ENCODE measurements at regions not wholly inside any gene's neighbourhood (a gene's known extent, or its start where the extent isn't known, plus 50 kb on each side); places are given as distances from the start of the nearest gene placed in this dataset.
"Not testable (repeated sequence)": the region's sequence is repeated elsewhere in the genome, so short reads cannot be mapped to it uniquely, and the experiment has no call there.

GRCh38 chr7:84813376-84813775 lies 373.5 kb downstream of the SEMA3D start:
- no peak for DNase-seq

GRCh38 chr7:84812021-84812420 lies 374.8 kb downstream of the SEMA3D start:
- DNase-seq, result no peak

DNA sequence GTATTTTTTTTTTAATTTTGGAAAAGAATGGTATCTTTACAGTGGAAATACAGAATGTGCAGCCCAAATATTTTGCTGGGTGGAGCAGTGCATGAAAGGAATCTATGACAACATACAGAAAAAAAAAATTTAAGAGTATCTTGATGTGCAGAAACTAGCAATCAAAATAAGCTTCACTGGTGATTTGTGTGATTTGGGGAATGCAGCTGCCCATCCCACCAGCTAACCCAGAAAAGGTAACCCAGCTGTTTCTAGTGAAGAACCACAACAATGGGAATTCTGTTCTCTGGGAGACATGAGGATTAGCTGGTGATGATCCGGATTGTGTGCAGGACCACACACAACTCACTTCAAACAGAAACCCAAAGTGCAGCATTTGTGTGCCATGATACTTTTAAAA lies 375.5 kb downstream of the SEMA3D start:
- DNase-seq, result no peak

- DNase-seq, result no peak
Observed at GRCh38 chr7:84809877-84810276, 377.0 kb downstream of the SEMA3D start.

- no peak for DNase-seq
Observed at GRCh38 chr7:84803979-84804378, 382.9 kb downstream of the SEMA3D start.

DNA sequence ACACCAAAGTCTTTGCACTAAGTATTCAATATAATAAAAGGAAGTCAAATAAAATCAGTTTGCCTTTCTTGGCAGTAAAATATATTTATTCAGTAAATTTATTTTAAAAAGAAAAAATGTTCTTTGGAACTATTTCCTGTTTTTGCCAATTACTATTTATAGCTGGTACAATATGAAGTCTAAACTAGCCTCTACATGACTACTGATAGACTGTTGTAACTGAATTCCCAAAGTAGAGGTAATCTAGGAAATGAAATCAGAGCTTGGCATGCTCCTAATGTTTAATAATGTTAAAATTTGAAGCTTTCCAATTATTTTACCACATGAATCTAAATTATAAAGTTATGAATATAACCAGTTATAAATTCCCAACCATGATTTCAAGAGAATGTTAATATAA lies 385.5 kb downstream of the SEMA3D start:
- no peak for DNase-seq

- DNase-seq, result no peak
Observed at GRCh38 chr7:84800846-84801245, 386.0 kb downstream of the SEMA3D start.

GRCh38 chr7:84799106-84799505 lies 387.8 kb downstream of the SEMA3D start:
- DNase-seq, result no peak

DNA sequence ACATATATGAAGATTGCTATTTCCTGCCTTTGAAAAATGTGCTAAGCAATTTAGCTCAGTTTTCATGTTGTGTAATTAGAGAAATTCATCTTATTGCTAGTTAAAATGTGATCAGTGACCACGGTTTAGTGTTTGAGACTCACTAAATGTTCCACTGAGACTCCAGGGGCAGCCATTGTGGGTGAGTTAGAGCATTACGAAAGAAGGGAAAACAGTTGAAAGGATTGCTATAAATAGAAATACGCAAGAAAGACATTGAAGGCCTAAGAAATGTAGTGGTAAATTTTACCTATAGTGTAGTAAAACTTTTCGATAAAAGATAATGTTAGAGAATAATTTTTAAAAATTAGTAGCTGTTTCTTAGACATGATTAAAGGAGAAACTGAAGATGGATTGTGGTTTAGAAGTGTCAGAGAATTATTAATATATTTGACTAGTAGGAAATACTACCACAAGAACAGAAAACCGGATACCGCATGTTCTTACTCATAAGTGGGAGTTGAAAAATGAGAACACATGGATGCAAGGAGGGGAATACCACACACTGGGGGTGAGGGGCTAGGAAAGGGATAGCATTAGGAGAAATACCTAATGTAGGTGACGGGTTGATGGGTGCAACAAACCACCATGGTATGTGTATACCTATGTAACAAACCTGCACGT lies 394.5 kb downstream of the SEMA3D start:
- DNase-seq, result no peak

DNA sequence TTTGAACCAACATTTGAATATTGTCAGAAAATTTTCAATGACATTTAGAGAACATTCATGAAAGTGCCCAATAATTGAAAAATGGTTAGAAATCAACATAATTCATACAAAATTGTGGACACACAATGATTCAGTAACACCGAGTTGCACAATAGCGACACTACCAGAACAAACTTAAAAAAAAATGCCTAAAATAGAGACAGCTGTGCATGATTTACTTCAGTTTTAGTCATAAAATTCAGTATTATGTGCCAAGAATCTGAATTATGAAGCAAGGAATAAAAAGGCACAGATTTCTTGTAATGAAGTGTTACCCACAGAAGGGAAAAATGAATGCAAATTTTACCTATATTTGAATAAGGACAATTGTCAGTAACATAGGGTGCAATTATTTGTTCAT lies 396.0 kb downstream of the SEMA3D start:
- DNase-seq, result peak; percentile 91

GRCh38 chr7:84786073-84786472 lies 400.8 kb downstream of the SEMA3D start:
- no peak for DNase-seq

GRCh38 chr7:84784450-84784849 lies 402.4 kb downstream of the SEMA3D start:
- no peak for DNase-seq

GRCh38 chr7:84783141-84783778 lies 403.6 kb downstream of the SEMA3D start:
- DNase-seq, result peak; percentile 11

GRCh38 chr7:84781838-84782237 lies 405.0 kb downstream of the SEMA3D start:
- DNase-seq, result no peak

GRCh38 chr7:84780158-84781124 lies 406.4 kb downstream of the SEMA3D start:
- DNase-seq, result no peak

GRCh38 chr7:84757761-84758160 lies 429.1 kb downstream of the SEMA3D start:
- no peak for DNase-seq

DNA sequence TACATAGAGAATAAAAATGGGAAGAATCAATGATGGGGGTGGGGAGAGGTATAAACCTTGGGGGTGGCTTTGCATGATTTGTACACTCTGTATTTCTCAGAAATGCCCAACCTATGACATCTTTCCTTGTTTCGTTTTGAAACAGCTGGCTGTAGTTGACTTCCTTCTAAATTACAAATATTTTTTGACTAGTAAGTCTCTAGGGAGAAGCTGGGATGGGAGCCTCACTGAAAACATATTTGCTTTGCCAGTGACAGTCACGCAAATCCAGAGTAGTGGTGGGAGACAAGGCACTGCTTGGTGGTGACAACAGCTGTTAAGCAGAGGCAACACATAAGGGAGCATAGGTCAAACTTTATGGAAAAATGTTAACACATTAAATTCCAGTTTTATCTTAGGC lies 440.5 kb downstream of the SEMA3D start:
- DNase-seq, result no peak

DNA sequence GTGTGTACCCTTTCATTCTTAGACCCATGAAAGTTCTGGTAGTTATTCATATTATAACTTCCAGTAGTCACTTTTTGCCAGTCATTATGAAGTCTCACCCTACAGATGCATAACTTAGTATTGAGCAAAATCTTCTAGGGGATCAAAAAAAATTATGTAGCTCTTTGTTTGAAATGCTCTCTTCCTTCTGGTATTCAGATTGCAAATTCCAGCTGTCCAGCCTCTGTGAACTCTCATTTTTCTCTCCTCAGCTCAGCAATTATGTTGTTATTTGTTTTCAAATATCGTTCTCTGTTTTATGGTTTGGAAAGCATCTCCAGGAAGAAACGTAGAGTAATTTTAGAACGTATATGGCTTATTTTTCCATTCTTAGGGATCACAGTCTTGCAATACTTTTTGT lies 442.5 kb downstream of the SEMA3D start:
- no peak for DNase-seq

- no peak for DNase-seq
Observed at GRCh38 chr7:84738583-84739150, 448.2 kb downstream of the SEMA3D start.

- no peak for DNase-seq
Observed at GRCh38 chr7:84735677-84736076, 451.2 kb downstream of the SEMA3D start.

GRCh38 chr7:84735011-84735410 lies 451.8 kb downstream of the SEMA3D start:
- peak; percentile 6 for DNase-seq

- not testable (repeated sequence) for DNase-seq
Observed at GRCh38 chr7:84733976-84734375, 452.9 kb downstream of the SEMA3D start.

GRCh38 chr7:84730864-84731263 lies 456.0 kb downstream of the SEMA3D start:
- not testable (repeated sequence) for DNase-seq
